ENCODE measurements at regions not wholly inside any gene's neighbourhood (a gene's known extent, or its start where the extent isn't known, plus 50 kb on each side); places are given as distances from the start of the nearest gene placed in this dataset.

DNA sequence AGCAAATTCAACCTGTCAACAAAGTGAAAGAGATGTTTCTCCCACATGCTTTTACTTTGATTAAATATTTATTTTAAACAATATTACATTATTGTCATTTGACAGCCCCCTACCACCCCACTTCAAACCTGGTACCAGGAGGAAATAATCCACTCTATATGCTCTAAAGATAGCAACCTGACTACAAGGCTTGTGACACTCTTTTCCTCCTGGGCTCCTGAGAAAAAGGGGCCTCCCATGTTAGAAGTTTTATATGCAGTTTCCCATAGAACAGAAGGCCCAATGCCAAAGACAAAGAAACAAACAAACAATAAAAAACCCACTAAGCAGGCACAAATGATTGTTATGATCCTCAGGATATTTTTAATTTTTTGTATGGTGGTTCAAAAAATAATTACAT lies 73.6 kb downstream of the RPS29 start:
- TF ChIP-seq ISL1 (CRISPR knock-in tag; IDR thresholded peaks at IDR 0.05) (no peak), TOX (CRISPR knock-in tag; IDR thresholded peaks at IDR 0.05; ENCODE audit: borderline replicate concordance) (no peak), SNAI2 (CRISPR knock-in tag; IDR thresholded peaks at IDR 0.05) (no peak)
- TF ChIP-seq, protein P1, sequence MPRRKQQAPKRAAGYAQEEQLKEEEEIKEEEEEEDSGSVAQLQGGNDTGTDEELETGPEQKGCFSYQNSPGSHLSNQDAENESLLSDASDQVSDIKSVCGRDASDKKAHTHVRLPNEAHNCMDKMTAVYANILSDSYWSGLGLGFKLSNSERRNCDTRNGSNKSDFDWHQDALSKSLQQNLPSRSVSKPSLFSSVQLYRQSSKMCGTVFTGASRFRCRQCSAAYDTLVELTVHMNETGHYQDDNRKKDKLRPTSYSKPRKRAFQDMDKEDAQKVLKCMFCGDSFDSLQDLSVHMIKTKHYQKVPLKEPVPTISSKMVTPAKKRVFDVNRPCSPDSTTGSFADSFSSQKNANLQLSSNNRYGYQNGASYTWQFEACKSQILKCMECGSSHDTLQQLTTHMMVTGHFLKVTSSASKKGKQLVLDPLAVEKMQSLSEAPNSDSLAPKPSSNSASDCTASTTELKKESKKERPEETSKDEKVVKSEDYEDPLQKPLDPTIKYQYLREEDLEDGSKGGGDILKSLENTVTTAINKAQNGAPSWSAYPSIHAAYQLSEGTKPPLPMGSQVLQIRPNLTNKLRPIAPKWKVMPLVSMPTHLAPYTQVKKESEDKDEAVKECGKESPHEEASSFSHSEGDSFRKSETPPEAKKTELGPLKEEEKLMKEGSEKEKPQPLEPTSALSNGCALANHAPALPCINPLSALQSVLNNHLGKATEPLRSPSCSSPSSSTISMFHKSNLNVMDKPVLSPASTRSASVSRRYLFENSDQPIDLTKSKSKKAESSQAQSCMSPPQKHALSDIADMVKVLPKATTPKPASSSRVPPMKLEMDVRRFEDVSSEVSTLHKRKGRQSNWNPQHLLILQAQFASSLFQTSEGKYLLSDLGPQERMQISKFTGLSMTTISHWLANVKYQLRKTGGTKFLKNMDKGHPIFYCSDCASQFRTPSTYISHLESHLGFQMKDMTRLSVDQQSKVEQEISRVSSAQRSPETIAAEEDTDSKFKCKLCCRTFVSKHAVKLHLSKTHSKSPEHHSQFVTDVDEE (CRISPR knock-in tag; IDR thresholded peaks at IDR 0.05): no peak
- no peak for ATAC-seq

DNA sequence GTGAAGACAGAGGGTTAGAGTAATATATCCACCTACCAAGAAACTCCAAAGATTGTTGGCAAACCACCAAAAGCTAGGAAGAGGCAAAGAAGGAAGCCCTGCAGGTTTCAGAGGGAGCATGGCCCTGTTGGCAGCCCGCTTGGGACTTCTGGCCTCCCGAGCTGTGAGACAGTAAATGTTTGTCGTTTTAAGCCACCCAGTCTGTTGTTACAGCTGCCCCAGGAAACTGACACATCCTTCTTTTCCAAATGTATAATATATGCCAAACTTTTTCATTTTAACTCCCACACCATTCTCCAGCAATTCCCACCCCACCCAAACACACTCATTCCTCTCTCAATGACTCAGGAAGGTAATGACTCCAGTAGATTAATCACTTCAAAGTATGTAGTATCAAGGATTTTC lies 74.0 kb downstream of the RPS29 start:
- no peak for ATAC-seq
- TF ChIP-seq TOX (CRISPR knock-in tag; IDR thresholded peaks at IDR 0.05; ENCODE audit: borderline replicate concordance) (no peak), OSR1 (CRISPR knock-in tag; IDR thresholded peaks at IDR 0.05) (no peak), ZFP3 (CRISPR knock-in tag; IDR thresholded peaks at IDR 0.05) (no peak), ZFP30 (CRISPR knock-in tag; IDR thresholded peaks at IDR 0.05) (no peak), TCF4 (CRISPR knock-in tag; IDR thresholded peaks at IDR 0.05; ENCODE audit: borderline replicate concordance) (no peak), CSDC2 (CRISPR knock-in tag; IDR thresholded peaks at IDR 0.05) (no peak), ISL1 (CRISPR knock-in tag; IDR thresholded peaks at IDR 0.05) (no peak), PPARA (CRISPR knock-in tag; IDR thresholded peaks at IDR 0.05; ENCODE audit: borderline replicate concordance) (no peak), SNAI2 (CRISPR knock-in tag; IDR thresholded peaks at IDR 0.05) (no peak), RARB (CRISPR knock-in tag; IDR thresholded peaks at IDR 0.05) (no peak), ZNF565 (CRISPR knock-in tag; conservative IDR thresholded peaks at IDR 0.05; ENCODE audit: low read depth) (no peak), ARNTL (CRISPR knock-in tag; IDR thresholded peaks at IDR 0.05; ENCODE audit: borderline replicate concordance, low read depth) (no peak), BACH2 (CRISPR knock-in tag; IDR thresholded peaks at IDR 0.05; ENCODE audit: borderline replicate concordance) (no peak), ZNF70 (CRISPR knock-in tag; IDR thresholded peaks at IDR 0.05) (no peak), ZNF8 (CRISPR knock-in tag; IDR thresholded peaks at IDR 0.05) (no peak), ESRRG (CRISPR knock-in tag; IDR thresholded peaks at IDR 0.05) (no peak)
- TF ChIP-seq, protein P2, sequence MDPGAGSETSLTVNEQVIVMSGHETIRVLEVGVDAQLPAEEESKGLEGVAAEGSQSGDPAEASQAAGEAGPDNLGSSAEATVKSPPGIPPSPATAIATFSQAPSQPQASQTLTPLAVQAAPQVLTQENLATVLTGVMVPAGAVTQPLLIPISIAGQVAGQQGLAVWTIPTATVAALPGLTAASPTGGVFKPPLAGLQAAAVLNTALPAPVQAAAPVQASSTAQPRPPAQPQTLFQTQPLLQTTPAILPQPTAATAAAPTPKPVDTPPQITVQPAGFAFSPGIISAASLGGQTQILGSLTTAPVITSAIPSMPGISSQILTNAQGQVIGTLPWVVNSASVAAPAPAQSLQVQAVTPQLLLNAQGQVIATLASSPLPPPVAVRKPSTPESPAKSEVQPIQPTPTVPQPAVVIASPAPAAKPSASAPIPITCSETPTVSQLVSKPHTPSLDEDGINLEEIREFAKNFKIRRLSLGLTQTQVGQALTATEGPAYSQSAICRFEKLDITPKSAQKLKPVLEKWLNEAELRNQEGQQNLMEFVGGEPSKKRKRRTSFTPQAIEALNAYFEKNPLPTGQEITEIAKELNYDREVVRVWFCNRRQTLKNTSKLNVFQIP (CRISPR knock-in tag; IDR thresholded peaks at IDR 0.05; ENCODE audit: borderline replicate concordance, low read depth): no peak
- TF ChIP-seq, protein P1 (CRISPR knock-in tag; IDR thresholded peaks at IDR 0.05): no peak
- TF ChIP-seq, protein P3, sequence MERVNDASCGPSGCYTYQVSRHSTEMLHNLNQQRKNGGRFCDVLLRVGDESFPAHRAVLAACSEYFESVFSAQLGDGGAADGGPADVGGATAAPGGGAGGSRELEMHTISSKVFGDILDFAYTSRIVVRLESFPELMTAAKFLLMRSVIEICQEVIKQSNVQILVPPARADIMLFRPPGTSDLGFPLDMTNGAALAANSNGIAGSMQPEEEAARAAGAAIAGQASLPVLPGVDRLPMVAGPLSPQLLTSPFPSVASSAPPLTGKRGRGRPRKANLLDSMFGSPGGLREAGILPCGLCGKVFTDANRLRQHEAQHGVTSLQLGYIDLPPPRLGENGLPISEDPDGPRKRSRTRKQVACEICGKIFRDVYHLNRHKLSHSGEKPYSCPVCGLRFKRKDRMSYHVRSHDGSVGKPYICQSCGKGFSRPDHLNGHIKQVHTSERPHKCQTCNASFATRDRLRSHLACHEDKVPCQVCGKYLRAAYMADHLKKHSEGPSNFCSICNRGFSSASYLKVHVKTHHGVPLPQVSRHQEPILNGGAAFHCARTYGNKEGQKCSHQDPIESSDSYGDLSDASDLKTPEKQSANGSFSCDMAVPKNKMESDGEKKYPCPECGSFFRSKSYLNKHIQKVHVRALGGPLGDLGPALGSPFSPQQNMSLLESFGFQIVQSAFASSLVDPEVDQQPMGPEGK (CRISPR knock-in tag; IDR thresholded peaks at IDR 0.05; ENCODE audit: borderline replicate concordance): no peak
- TF ChIP-seq, protein P4, sequence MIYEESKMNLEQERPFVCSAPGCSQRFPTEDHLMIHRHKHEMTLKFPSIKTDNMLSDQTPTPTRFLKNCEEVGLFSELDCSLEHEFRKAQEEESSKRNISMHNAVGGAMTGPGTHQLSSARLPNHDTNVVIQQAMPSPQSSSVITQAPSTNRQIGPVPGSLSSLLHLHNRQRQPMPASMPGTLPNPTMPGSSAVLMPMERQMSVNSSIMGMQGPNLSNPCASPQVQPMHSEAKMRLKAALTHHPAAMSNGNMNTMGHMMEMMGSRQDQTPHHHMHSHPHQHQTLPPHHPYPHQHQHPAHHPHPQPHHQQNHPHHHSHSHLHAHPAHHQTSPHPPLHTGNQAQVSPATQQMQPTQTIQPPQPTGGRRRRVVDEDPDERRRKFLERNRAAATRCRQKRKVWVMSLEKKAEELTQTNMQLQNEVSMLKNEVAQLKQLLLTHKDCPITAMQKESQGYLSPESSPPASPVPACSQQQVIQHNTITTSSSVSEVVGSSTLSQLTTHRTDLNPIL (CRISPR knock-in tag; IDR thresholded peaks at IDR 0.05; ENCODE audit: low read depth): no peak

DNA sequence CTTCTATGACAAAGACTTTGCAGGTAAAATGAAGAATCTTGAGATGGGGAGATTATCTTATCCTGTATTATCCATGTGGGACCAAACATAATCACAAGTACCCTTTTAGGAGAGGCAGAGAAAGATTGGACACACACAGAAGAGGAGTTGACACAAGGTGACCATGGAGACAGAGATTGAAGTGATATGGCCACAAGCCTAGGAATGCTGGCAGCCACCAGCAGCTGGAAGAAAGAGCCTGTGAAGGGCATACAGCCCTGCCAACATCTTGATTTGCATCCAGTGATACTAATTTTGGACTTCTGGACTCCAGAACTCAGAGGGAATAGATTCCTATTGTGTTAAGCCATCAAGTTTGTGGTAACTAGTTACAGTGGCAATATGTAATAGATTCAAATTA lies 78.1 kb downstream of the RPS29 start:
- ATAC-seq: no peak
- no peak for TF ChIP-seq ZFP30 (CRISPR knock-in tag; IDR thresholded peaks at IDR 0.05)
- TF ChIP-seq, protein P2 (CRISPR knock-in tag; IDR thresholded peaks at IDR 0.05; ENCODE audit: borderline replicate concordance, low read depth): no peak
- no peak for TF ChIP-seq PPARA (CRISPR knock-in tag; IDR thresholded peaks at IDR 0.05; ENCODE audit: borderline replicate concordance)
- TF ChIP-seq, protein P4 (CRISPR knock-in tag; IDR thresholded peaks at IDR 0.05; ENCODE audit: low read depth): no peak
- no peak for TF ChIP-seq ISL1 (CRISPR knock-in tag; IDR thresholded peaks at IDR 0.05)

Data from SK-N-SH treated with all-trans-retinoic acid at 6 μM for 48 hours (cell line).